Kidney glomerular epithelial cell (primary cell): ENCODE measurements at regions not wholly inside any gene's neighbourhood (a gene's known extent, or its start where the extent isn't known, plus 50 kb on each side); places are given as distances from the start of the nearest gene placed in this dataset.
A peak's percentile ranks its signal among the peaks of the same experiment; 100 is the strongest.
"Not testable (repeated sequence)": the region's sequence is repeated elsewhere in the genome, so short reads cannot be mapped to it uniquely, and the experiment has no call there.

Experiments
- DNase-seq: peaks from one replicate; lab custom pipeline; 2025; lab: John Stamatoyannopoulos, UW

DNA sequence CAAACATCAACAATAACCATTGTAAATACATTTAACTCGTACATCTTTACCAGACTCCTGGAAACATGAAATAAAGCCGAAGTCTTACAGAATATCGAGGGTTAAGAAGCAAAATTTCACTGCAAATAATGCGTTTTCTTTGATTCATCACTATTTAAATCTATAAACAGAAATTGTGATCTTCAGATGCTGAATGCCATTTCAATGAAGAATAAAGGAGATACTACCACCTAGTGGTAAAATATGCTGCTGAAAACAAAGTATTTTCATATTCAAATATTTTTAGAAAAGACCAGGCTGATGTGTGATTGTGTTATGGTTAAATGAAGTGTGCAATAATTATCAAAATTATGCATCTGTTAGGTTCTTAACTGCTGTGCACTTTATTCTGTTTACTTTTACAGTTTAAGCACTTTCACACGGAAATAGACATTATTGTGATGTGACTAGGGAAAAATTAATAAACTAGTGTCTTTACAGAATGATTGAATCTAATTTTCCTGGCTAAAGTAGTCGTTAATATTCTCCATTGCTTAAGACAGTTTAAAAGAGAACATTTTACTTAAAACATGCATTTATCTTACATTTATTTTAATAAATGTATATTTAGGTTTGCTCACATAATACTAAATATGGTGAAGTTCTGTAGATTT is 1093.1 kb downstream of the MRPL39 start:
- no peak for DNase-seq

DNA sequence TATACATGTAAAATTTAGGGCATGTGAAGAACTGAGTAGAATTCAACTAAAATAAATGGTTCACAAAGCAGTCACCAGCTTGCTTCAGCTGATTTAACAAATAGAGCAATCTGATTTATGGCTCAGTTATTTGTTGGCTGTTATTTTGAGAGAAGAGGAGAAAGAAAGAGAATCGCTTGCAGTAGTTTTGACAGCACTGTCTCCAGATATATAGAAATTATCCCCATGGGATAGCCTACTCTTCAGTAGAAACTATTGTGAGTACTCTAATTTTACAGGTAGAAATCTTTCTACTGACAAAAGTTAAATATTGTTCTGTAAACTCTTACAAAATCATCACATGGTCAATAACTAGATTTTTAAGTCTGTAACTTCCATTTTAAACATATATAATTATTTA is 1098.2 kb downstream of the MRPL39 start:
- DNase-seq = no peak

DNA sequence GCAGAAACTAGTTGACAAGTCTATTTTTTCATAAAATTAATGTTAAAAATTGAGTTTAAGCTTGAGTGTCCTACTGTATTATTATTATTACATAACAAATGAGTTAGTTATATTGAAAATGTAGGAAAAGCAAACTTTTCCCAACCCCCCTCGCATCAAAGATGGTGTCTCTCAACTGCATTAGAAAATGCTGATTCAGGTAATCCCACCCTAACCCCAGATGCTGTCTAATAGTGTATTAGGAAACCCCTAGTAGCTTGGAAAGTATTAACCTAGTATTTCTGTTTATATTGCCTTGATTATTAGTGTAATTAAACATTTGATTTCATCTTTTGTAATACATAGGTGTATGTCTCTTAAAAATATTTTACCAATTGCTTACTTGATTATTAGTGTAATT is 1120.3 kb downstream of the MRPL39 start:
- DNase-seq = no peak

DNA sequence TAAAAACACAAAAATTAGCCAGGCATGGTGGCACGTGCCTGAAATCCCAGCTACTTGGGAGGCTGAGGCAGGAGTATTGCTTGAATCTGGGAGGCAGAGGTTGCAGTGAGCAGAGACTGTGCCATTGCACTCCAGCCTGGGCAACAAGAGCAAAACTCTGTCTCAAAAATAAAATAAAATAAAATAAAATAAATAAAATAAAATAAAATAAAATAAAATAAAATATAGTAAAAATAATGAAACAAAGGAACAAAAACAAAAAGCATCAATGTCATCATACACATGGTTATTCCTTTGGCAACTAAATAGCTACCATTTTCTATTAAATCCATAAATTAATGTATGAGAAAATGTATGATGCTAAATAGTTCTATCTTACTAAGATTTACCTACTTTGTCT is 1123.9 kb downstream of the MRPL39 start:
- not testable (repeated sequence) for DNase-seq

DNA sequence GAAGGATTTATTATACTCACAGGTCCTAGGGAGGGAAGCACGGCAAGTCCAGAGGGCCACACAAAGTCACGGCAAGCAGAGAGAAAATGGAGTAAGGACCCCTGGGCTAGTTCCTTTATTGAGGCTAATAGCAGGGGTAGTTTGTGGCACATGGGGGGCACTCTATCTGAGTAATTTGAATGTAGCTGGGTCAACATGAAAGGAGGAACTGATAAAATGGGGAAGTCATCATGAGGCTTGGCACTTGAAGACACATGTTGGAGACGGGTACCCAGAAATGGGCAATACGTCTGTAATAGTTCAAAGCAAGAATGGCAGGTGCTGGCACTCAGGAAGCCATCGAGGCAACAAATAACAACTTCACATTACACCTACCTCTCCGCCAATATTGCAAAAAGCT is 1136.4 kb downstream of the MRPL39 start:
- no peak for DNase-seq

DNA sequence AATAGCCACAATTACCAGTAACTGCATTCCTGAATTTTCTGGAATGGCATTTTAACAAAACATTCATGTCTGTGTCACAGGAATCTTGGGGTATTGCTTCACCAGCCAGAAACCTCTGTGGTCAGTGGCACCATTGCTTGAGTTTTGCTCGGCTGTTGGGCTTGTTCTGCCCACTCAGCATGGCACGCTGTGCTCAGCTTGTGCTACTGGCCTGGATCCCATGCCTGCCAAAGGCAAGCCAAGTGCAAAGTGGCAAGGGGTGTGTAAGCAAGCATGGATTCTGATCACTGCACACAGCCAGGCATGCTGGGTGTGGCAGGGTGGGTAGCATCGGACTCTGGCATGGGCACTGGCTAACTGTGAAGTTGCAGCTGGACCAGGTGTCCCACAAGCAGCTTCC is 1150.9 kb downstream of the MRPL39 start:
- DNase-seq = no peak

DNA sequence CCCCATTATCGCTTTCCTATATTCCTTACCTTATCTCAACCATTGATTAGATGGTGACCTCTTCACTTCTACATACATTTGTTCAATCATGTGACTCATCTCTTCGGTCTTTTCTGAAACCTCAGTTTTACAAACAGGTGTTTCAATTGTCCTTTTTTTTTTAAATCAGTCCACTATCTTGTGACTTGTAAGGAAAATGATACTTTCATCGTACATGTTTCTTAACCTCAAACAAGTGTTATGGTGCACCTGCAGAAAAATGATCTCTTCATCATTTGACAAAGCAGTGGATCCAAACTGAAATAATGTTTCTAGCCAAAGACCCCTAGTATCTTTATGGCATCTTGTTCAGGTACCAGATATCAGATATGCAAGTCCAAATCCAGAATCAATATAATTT is 1157.2 kb downstream of the MRPL39 start:
- DNase-seq = no peak

DNA sequence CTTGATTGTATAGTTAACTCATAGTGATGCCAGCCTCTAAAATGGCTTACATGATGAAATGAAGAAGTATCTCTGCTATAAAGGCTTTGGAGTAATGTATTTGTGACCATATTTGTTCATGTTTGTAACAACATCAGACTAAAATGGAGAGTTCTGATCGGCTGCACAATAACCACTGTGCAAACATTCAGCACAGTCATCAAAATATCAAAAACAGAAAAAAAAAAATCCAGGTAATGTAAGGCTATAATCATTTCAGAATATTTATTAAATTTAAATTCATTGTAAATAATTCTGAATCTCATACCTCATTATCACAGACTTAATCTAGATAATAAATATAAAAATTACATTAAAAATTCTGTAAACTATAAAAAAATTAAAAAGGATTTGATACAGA is 1161.8 kb downstream of the MRPL39 start:
- DNase-seq = no peak

DNA sequence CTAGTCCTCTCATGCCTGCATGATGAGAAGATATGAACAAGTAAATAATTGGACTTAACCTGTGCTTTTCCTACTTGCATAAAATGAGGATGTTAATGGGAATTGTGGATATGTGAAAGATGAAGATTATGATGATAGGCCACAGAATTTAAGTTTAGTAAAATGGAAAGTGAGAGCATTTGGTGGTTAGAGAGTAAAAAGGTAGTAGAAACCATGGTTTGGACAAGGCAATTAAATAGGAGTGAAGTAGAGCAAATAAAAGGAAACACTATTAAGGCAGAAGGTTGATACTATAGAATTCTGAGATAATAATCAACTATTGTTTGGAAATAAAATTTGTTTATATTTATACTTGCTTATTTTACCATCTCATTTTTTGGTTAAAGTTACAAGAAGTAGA is 1162.5 kb downstream of the MRPL39 start:
- DNase-seq = no peak

DNA sequence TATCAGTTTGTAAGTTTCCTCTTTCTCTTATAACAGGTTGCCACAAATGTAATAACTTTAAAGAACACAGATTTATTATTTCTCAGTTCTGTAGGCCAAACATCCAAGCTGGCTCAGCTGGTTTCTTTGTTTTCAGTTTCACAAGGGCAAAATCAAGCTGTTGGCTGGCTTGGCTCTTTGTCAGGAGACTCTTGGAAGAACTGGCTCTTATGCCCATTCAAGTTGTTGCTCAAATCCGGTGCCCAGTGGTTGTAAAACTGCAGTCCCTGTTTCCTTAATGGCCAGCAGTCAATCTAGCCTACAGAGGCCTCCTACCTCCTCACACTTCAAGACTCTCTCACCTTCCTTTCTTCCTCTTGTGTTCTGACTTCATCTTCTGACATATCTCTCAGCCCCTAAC is 1171.0 kb downstream of the MRPL39 start:
- DNase-seq = no peak

DNA sequence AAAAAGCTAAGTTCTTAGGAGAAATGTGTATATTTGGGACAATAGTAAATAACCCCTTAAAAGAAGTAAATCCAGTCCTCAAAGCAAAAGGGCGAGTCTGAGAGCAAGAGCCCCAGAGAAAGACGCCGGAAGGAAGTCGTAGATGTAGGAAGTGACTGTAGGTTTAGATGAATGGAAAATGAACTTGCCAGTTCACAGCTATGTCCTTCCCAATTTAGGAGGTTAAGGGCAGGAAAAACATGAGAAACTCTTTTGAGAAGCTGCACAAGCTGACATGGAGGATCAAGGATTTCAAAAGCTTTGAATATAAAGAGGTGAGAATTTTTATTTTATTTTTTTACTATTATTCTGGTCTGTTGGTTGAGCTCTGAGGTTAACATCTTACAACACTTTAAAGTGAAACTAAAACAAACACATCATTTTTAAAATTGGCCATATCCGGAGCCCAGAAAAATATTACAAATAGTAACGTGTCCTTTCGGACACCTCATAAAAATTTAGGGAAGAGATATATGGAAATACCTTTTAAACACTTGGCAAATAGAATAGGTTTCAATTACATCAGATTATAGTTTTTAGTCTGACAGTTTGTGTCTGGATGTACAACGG is 1178.6 kb downstream of the MRPL39 start:
- no peak for DNase-seq

DNA sequence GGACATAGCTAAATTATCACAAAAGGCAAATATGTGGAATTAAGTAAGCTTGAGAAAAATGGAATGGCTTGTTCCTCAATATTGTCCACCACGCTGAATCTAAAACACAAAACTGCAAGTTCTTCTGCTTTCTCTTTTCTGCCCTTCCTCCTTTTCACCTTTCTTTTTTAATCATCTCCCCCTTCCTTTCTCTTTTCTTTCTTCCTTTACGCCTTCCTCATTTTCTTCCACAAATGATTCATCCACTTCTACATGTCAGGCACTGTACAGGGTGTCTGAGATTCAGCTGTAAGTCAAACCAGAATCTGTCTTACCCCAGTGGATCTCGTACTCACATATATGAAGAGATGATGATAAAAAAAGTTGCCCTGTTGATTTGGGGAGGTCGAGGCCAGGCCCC is 1182.5 kb downstream of the MRPL39 start:
- no peak for DNase-seq

DNA sequence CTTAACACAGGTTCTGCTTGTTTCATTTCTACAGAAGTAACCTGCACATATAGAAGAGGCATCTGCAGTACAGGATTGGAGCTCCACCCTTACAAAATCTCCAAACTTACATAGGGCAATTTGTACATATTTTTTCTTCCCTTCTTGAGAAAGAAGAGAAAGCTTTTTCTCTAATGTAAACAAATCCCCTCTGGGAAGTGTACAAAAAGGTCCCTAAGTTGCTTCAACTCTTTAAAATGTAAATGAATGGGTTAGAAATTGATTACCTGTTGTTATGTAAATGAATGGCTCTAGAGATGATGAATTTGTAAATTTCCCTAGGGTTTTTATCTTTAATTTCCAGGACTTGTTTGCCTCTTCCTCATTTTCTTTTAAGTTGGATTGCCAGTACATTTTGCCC is 1183.7 kb downstream of the MRPL39 start:
- DNase-seq = no peak

DNA sequence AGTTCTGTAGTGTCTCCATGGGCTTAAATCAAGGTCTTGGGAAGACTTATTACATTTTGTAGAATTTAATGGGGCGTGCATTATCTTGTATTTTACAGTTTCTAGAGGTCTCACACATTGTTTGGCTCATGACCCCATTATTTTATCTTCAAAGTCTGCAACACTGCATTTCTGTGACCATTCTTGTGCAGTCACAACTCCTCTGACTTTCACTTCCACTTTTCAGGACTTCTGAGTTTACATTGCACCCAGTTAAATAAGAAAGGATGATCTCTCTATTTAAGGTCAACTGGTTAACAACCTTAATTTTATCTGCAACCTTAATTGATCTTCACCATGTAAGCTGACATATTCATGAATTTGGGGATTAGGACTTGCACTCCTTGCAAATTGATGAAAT is 1186.6 kb downstream of the MRPL39 start:
- DNase-seq = no peak

DNA sequence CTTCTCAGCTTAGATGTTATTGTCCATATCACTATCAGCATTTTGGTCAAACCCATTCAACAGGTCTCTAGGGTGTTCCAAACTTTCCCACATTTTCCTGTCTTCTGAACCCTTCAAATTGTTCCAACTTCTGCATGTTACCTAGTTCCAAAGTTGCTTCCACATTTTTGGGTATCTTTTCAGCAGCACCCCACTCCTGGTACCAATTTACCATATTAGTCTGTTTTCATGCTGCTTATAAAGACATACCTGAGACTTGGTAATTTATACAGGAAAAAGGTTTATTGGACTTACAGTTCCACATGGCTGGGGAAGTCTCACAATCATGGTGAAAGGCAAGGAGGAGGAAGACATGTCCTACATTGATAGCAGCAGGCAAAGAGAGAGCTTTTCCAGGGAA is 1187.6 kb downstream of the MRPL39 start:
- DNase-seq = not testable (repeated sequence)

DNA sequence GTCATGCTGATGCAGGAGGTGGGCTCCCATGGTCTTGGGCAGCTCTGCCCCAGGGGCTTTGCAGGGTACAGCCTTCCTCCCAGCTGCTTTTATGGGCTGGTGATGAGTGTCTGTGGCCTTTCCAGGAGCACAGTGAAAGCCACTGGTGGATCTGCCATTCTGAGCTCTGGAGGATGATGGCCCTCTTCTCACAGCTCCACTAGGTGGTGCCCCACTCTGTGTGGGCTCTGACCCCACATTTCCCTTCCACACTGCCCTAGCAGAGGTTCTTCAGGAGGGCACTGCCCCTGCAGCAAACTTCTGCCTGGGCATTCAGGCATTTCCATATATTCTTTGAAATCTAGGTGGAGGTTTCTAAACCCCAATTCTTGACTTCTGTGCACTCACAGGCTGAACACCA is 1188.6 kb downstream of the MRPL39 start:
- DNase-seq = no peak

DNA sequence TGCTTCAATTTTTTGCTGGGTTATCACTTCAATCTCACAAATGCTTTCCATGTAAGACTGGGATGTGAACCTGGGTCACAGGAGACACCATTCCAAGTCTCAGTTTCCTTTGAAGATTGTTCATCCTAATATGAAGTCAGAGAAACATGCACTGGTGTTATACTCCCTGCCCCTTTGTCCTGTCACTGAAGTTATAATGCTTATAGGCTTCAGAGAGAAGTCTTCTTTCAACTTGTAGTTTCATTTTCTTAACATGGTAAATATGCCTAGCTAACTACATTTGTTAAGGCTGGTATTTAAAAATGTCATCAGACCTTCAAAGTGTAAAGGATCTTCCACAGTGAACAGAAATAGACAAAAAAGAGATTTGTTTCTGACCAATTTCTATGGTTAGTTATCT is 1195.9 kb downstream of the MRPL39 start:
- no peak for DNase-seq

DNA sequence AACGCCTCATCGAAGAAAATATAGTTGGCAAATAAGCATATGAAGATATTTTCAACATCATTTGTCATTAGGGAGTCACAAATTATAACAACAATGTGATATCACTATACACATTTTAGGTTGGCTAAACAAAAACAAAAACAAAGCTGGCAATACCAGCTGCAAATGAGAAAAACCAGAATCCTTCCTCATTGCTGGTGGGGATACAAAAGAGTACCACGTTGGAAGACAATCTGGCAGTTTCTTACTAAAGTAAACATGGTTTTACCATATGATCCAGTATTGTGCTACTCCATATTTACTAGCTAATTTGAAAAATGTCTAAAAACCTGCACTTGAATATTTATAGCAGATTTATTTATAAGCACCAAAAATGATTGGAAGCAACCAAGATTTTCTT is 1204.1 kb downstream of the MRPL39 start:
- no peak for DNase-seq

DNA sequence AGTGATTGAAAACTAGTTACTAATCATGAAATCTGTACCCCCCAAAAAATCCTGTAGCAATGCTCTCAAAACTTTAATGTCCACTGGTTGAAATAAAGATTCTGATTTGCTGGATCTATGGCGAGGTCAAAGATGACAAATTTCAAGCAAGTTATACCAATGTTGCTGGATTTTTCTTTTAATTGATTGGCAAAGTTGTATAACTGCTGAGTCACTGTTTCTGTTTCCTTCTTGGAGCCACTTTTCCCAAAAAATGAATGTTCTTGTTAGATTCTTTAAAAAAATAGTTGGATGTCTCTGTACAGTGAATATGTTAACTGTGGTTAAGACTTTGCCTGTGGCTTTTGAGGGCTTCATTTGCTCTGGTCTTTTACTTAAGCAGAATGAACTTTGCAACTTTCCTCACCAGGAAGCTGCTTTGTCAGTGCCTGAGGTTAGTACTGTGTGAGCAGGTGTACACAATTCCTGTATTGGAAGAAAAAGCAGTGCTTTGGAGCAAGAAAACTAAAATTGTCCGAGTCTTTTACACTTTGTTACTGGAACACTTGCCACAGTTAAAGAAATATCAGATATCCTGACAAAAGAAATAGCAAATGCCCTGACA is 1211.9 kb downstream of the MRPL39 start:
- DNase-seq = no peak

DNA sequence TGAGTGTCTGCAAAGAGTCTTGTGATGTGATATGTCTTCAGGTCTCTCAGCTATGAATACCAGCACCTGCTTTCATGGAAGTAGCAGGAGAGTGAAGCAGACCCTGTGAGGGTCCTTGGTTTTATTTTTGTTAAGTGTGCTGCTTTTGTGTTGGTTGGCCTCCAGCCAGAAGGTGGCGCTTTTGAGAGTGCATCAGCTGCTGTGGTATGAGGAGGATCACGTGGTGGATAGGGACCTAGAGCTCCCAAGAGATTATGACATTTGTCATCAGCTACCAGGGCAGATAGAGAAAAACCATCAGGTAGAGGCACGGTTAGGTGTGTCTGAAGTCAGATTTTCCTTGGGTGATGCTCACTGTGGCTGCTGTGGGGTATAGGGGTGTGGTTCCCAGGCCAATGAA is 1232.1 kb downstream of the MRPL39 start:
- DNase-seq = no peak

DNA sequence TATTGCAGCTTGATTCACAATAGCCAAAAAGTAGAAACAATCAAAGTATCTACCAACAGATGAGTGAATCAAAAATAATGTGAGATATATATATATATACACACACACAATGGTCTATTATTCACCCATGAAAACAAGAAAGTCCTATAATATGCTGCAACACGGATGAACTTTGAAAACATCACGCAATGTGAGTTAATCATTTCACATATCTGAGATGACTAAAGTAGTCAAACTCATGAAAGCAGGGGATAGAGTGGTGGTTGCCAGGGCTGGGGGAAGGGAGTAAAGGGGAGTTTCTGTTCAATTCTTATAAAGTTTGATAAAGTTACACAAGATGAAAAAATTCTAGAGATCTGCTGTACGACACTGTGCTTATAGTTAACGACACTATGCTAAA is 1234.8 kb downstream of the MRPL39 start:
- no peak for DNase-seq

DNA sequence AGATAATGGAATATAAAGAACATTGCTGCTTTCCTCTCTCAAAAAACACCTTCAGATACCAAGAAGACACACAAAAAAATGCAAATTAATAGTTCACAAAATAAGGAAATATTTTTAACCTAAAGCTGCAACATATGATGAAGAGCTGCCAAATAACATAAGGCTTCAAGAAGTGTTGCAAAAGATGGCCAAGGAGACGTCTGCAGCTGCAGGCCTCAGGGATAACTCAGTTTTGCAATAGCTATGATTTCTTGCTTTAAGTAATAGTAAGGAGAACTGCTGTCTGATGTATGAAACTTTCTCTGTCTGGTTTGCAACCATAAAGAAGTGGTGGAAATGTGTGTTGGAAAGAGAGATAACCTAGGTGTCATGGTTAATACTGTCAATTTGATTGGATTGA is 1237.5 kb downstream of the MRPL39 start:
- no peak for DNase-seq

DNA sequence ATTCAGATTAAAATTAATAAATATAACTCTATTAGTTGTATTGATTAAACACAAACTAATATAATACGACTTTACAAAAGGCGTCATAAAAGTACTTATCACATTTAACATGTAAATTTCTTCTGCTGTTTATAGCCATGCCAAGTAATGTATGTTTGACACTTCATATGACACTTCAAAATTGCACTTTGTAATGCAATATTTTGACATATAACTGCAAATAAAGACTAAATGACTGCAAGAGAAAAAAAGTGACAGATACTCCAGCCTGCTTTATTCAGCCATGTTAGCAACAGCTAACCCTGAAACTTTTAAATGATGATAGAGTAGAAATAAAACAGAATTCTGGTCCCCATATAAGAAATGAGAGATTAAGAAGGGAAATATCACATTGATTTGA is 1238.0 kb downstream of the MRPL39 start:
- DNase-seq = no peak

DNA sequence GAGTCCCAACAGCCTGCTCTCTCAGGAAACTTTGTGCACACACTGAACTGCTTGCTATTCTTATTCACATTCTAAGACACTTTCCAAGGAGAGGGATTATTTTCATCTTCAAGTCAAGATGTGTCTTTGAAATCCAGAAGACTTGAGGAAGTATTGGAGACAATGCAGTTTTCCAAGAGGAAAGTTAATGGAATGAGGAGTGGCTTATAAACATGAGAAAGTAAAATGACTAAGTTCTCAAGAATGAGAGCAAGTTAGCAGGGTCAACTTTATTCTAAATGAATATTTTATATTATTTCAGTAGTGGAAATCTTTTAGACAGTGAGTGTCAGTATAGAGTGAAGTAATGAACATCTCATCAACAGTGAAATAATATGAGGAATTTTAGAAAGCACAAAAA is 1239.3 kb downstream of the MRPL39 start:
- DNase-seq = peak; percentile 36
